Psoas muscle (tissue), 7 donors: ENCODE measurements at regions not wholly inside any gene's neighbourhood (a gene's known extent, or its start where the extent isn't known, plus 50 kb on each side); places are given as distances from the start of the nearest gene placed in this dataset.

Source experiments
- ATAC-seq, 4 donors: fragments of 200-7000 bp; cut with Tn5 transposase; one replicate each; pipeline ENCODE4 v1.9.1; 2020; ENCODE audit warnings: moderate library complexity in 3 of 4, mild to moderate bottlenecking in 2 of 4
- DNase-seq, 2 donors: peaks; one replicate each; pipeline ENCODE4 v3.0.0-alpha.2; 2020
- H3K27ac ChIP-seq: fragments of 200-600 bp; one replicate; pipeline ENCODE4 v1.8.0; 2022
- H3K27me3 ChIP-seq, 3 donors: fragments of 200-600 bp in 1 of 3; one replicate each; pipeline versions ENCODE4 v1.6.1 to v1.8.0; 2013 to 2022; ENCODE audit warnings: low read length in 2 of 3, mild to moderate bottlenecking in 2 of 3, moderate library complexity in 1 of 3; ENCODE audit not compliant: insufficient read depth in 3 of 3
- H3K36me3 ChIP-seq, 2 donors: fragments of 200-600 bp in 1 of 2; one replicate each; pipeline versions ENCODE4 v1.6.1 to v1.8.0; 2013 to 2022; ENCODE audit warnings: low read depth in 1 of 2, mild to moderate bottlenecking in 1 of 2, moderate library complexity in 1 of 2; ENCODE audit not compliant: insufficient read depth in 1 of 2
- H3K4me1 ChIP-seq: fragments of 200-600 bp; one replicate; pipeline ENCODE4 v1.8.0; 2022
- H3K4me3 ChIP-seq: fragments of 200-600 bp; one replicate; pipeline ENCODE4 v1.8.0; 2022; ENCODE audit warnings: mild to moderate bottlenecking
- H3K9me3 ChIP-seq: fragments of 200-600 bp; one replicate; pipeline ENCODE4 v1.8.0; 2022
- CTCF ChIP-seq: fragments of 200-600 bp; IDR thresholded peaks from one replicate; pipeline ENCODE4 v1.8.0; 2022; ENCODE audit warnings: antibody characterized with exemption
- whole genome bisulfite sequencing, 3 donors: extraction: QIAGEN DNeasy Blood & Tissue Kit; methylation state at CpG; one replicate each; pipeline versions ENCODE4 v1.1.6 to v1.1.7; 2013; 5-methylcytosine and 5-hydroxymethylcytosine counted together
- intact Hi-C, 2 donors: fragments of 100-400 bp; cut with DNase I; formaldehyde crosslinking; loops; one replicate each; pipeline versions ENCODE4 v1.11.0 to v1.14.2; 2022
- donor health status: healthy with polysubstance abuse.
- donor health status: DM: no; HTN: no; CAD: no; lungs with moderate emphysema.
- donor health status: Bipolar disorder and iron deficiency.
- donor health status: healthy.
- donor health status: DM: yes; HTN: yes; CAD: no.
- donor health status: DM: no; HTN: no; CAD: no.
- donor health status: DM: yes; HTN: yes; CAD: no.

- peak in 1 of 2 donors; percentile 18 for DNase-seq
- no peak for TF ChIP-seq CTCF
- H3K4me1 ChIP-seq: no peaks in the 10 kb centered on the region
- ATAC-seq: peak in 3 of 4 donors; percentile 31 to 59 (median 53)
- no peak overlapping the region for H3K27ac ChIP-seq
- intact Hi-C loops: no loop called here
- no peaks in the 10 kb centered on the region for H3K36me3 ChIP-seq
- 35 to 59% (median 40%) methylated on average over 3 of the region's 3 CpGs for WGBS, 3 donors
- H3K27me3 ChIP-seq: no peaks in the 10 kb centered on the region
- no peak overlapping the region for H3K4me3 ChIP-seq
- no peaks in the 10 kb centered on the region for H3K9me3 ChIP-seq
Measured at GRCh38 chr13:77390391-77390790, 63.5 kb upstream of the MYCBP2 start.

- no peaks in the 10 kb centered on the region for H3K4me1 ChIP-seq
- TF ChIP-seq CTCF: no peak
- H3K27ac ChIP-seq: no peak overlapping the region
- H3K4me3 ChIP-seq: no peak overlapping the region
- H3K36me3 ChIP-seq: no peaks in the 10 kb centered on the region
- H3K9me3 ChIP-seq: no peaks in the 10 kb centered on the region
- intact Hi-C loops: no loop called here
- ATAC-seq (no peak), DNase-seq (no peak)
- no peaks in the 10 kb centered on the region for H3K27me3 ChIP-seq
Measured at GRCh38 chr13:77389625-77390000, 62.7 kb upstream of the MYCBP2 start.

- intact Hi-C loops: no loop called here
Measured at GRCh38 chr13:77388944-77389624, 62.2 kb upstream of the MYCBP2 start.

DNA sequence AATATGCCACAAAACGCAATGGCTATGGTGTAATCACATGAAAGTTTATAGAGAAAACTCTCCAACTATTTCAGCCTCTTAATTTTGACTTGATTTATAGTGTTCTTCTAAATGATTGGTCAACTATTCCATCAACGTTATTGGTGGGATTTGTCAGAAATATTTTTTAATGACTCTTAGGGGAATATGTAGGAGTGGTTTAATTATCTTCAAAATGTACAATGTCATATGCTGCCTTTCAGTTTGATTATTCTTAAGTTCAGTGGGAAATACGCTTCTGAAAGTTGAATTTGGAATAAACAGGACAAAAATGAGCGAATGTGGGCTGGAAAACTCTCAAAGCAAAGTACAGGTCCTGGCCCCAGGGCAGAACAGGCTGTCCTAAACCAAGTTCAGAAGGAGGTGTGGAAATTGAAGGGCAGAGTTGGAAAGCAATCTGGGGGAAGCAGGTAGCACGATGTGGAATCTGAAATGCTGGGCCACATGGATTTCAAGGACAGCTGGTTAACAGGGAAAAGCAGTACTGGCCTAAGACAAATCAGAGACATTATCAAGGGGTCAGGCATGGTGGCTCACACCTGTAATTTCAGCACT, 60.8 kb upstream of the MYCBP2 start:
- H3K9me3 ChIP-seq: no peaks in the 10 kb centered on the region
- no peaks in the 10 kb centered on the region for H3K36me3 ChIP-seq
- H3K4me3 ChIP-seq: no peak overlapping the region
- ATAC-seq (peak; percentile 7 to 54 (median 21)), DNase-seq (no peak)
- TF ChIP-seq CTCF: no peak
- no peak overlapping the region for H3K27ac ChIP-seq
- no peaks in the 10 kb centered on the region for H3K27me3 ChIP-seq
- intact Hi-C loops: no loop called here
- no peaks in the 10 kb centered on the region for H3K4me1 ChIP-seq
- WGBS, 3 donors: 62 to 73% (median 64%) methylated on average over 5 of the region's 5 CpGs

More at GRCh38 chr13:77388944-77389624, 62.2 kb upstream of the MYCBP2 start:
- Histone ChIP-seq H3K27ac (no peak overlapping the region), H3K4me3 (no peak overlapping the region), H3K36me3 (no peaks in the 10 kb centered on the region), H3K9me3 (no peaks in the 10 kb centered on the region), H3K27me3 (no peaks in the 10 kb centered on the region), H3K4me1 (no peaks in the 10 kb centered on the region)
- no peak for TF ChIP-seq CTCF
- no peak for DNase-seq
- WGBS, 3 donors: 56 to 75% (median 63%) methylated on average over 4 of the region's 4 CpGs
- ATAC-seq: no peak
